SK-N-SH treated with all-trans-retinoic acid at 6 μM for 48 hours (cell line): ENCODE measurements at regions not wholly inside any gene's neighbourhood (a gene's known extent, or its start where the extent isn't known, plus 50 kb on each side); places are given as distances from the start of the nearest gene placed in this dataset.

Experiments used
- CREB5 ChIP-seq: fragments of 250-450 bp; sonication (Bioruptor Pico); IDR thresholded peaks from 2 replicates; pipeline ENCODE4 v1.5.1; 2020; ENCODE audit warnings: low read depth, mild to moderate bottlenecking, moderate library complexity
- CSRNP3 ChIP-seq: fragments of 250-450 bp; sonication (Bioruptor Pico); IDR thresholded peaks from 2 replicates; pipeline ENCODE4 v1.5.1; 2021; ENCODE audit warnings: mild to moderate bottlenecking, moderate library complexity
- ESRRG ChIP-seq: fragments of 250-450 bp; sonication (Bioruptor Pico); IDR thresholded peaks from 2 replicates; pipeline ENCODE4 v1.6.1; 2021; ENCODE audit warnings: mild to moderate bottlenecking
- PATZ1 ChIP-seq: fragments of 250-450 bp; sonication (Bioruptor Pico); IDR thresholded peaks from 2 replicates; pipeline ENCODE4 v1.8.0; 2020; ENCODE audit warnings: mild to moderate bottlenecking, moderate library complexity, borderline replicate concordance
- PPARA ChIP-seq: fragments of 250-450 bp; sonication (Bioruptor Pico); IDR thresholded peaks from 2 replicates; pipeline ENCODE4 v1.5.0; 2020; ENCODE audit warnings: mild to moderate bottlenecking, borderline replicate concordance
- RARB ChIP-seq: fragments of 250-450 bp; sonication (Bioruptor Pico); IDR thresholded peaks from 2 replicates; pipeline ENCODE4 v1.8.0; 2021; ENCODE audit warnings: mild to moderate bottlenecking, moderate library complexity
- SNAI2 ChIP-seq: fragments of 250-450 bp; sonication (Bioruptor Pico); IDR thresholded peaks from 2 replicates; pipeline ENCODE4 v1.5.0; 2020; ENCODE audit warnings: mild to moderate bottlenecking, moderate library complexity
- TSHZ2 ChIP-seq: fragments of 250-450 bp; sonication (Bioruptor Pico); IDR thresholded peaks from 2 replicates; pipeline ENCODE4 v1.5.0; 2020; ENCODE audit warnings: mild to moderate bottlenecking, moderate library complexity
- ZC3H10 ChIP-seq: fragments of 250-450 bp; sonication (Bioruptor Pico); IDR thresholded peaks from 2 replicates; pipeline ENCODE4 v1.5.1; 2021; ENCODE audit warnings: mild to moderate bottlenecking, moderate library complexity
- ZFP3 ChIP-seq: fragments of 250-450 bp; sonication (Bioruptor Pico); IDR thresholded peaks from 2 replicates; pipeline ENCODE4 v1.5.0; 2020; ENCODE audit warnings: mild to moderate bottlenecking, moderate library complexity
- ZNF565 ChIP-seq: fragments of 450-650 bp; formaldehyde crosslinking; conservative IDR thresholded peaks from 2 replicates; pipeline ENCODE4 v1.5.0; 2020; ENCODE audit warnings: low read depth, mild to moderate bottlenecking, moderate library complexity
- ZNF70 ChIP-seq: fragments of 450-650 bp; formaldehyde crosslinking; IDR thresholded peaks from 2 replicates; pipeline ENCODE4 v1.5.0; 2020; ENCODE audit warnings: mild to moderate bottlenecking, moderate library complexity

- TF ChIP-seq PPARA (CRISPR knock-in tag) (no peak), ZNF70 (no peak), ZFP3 (CRISPR knock-in tag) (no peak), PATZ1 (CRISPR knock-in tag) (no peak), CREB5 (no peak), ZC3H10 (no peak), TSHZ2 (CRISPR knock-in tag) (no peak), RARB (CRISPR knock-in tag) (no peak), CSRNP3 (CRISPR knock-in tag) (no peak), SNAI2 (no peak), ESRRG (no peak), ZNF565 (CRISPR knock-in tag) (no peak)
Measured at GRCh38 chr2:155054712-155055111, 356.2 kb downstream of the KCNJ3 start.
